RCC 7860 (cell line): ENCODE measurements at regions not wholly inside any gene's neighbourhood (a gene's known extent, or its start where the extent isn't known, plus 50 kb on each side); places are given as distances from the start of the nearest gene placed in this dataset.
A peak's percentile ranks its signal among the peaks of the same experiment; 100 is the strongest.
"Not testable (repeated sequence)": the region's sequence is repeated elsewhere in the genome, so short reads cannot be mapped to it uniquely, and the experiment has no call there.

Experiments
- DNase-seq: peaks from one replicate; pipeline ENCODE4 v3.0.0-alpha.2; 2015; ENCODE audit warnings: low spot score
- FAIRE-seq: peaks from 2 replicates; lab custom pipeline; 2012; peaks lifted over from hg19 to GRCh38; lab: Jason Lieb, UNC

DNA sequence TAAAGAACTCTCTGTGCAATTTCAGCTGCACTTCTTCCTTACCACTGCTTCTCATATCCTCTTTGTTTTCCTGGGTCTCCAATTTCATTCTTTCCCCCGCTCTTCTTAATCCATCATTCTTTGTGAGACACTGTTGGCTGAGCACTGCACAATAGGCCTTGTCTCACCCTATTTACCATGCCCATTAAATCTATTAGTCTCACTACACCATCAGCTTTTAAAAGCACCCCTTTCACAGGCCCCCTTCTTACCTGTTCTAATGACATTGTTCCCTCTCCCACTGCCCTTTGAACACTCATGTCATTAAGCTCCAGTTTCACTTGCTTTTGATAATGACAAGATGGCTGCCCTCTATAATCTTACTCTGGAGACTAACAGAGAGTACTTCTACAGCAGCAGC, 404.1 kb upstream of the ACVR2A start:
- DNase-seq (no peak), FAIRE-seq (no peak)

DNA sequence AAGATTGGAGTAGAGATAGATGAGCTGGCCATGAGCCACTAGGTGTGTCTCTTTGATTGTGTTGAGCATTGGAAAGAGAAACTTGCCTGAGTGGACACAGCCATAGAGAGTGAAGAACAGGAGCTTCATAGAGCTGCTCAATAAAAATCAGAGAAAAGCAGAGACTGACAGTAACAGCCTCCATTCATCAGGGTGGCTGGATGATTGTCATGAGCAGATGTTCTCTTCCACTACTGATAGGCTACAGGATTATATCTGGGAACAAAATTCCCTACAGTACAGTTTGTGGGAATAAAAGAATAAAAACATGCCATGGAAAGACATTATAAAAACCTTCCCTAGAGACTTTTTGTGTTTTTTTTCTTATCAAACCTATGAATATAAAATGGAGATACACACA, 404.8 kb upstream of the ACVR2A start:
- FAIRE-seq (no peak), DNase-seq (no peak)

DNA sequence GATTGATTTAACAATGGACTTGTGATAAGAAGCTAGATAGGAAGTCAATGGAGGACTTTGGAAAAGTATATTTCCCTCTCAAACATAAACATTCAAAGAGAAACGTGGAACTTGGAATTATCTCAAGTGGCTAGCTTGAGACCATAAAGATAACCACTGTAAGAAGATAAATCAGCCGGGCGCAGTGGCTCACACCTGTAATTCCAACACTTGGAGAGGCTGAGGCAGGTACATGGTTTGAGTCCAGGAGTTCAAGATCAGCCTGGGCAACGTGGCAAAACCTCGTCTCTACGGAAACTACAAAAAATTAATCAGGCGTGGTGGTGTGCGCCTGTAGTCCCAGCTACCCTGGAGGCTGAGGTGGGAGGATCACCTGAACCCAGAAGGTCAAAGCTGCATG, 405.9 kb upstream of the ACVR2A start:
- FAIRE-seq (no peak), DNase-seq (no peak)

DNA sequence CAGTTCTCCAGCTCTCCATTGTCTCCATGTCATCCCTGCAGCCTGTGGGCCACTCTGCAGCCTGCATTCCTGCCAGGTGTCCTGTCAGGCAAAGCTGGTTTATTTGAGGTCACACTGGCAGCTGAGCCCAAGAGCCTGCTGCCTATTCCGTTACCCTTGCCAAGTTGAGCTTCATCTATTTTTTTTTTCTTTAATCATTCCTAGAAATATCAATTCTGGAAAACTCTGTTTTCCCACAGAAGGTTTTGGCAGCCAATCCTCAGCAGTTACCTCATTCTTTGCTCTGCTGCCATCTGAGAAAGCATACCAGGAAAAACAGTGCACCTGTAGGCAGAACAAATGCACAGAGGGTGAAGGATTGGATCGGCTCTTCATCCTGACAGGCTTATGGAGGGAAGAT, 411.0 kb upstream of the ACVR2A start:
- no peak for DNase-seq

DNA sequence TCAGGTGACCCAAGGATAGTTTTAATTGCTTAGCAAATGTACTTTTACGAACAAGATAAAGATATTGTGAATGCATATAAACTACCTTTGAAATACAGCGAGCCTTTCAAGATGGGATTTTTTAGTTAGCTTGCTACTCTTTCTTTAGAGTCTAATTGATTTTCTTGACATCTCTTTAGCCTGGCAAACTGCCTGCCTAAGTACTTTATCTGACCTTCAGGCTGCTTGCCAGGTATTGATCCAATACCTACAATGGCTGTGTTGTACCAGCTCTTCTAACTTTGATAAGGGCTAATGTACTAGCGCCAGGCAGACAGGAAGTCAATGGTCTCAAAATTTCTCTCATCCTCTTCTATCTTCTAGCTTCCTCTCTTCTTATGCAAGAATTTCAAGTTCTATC, 414.4 kb upstream of the ACVR2A start:
- FAIRE-seq (no peak), DNase-seq (no peak)

More for the DNA sequence above, 411.0 kb upstream of the ACVR2A start:
- no peak for FAIRE-seq

DNA sequence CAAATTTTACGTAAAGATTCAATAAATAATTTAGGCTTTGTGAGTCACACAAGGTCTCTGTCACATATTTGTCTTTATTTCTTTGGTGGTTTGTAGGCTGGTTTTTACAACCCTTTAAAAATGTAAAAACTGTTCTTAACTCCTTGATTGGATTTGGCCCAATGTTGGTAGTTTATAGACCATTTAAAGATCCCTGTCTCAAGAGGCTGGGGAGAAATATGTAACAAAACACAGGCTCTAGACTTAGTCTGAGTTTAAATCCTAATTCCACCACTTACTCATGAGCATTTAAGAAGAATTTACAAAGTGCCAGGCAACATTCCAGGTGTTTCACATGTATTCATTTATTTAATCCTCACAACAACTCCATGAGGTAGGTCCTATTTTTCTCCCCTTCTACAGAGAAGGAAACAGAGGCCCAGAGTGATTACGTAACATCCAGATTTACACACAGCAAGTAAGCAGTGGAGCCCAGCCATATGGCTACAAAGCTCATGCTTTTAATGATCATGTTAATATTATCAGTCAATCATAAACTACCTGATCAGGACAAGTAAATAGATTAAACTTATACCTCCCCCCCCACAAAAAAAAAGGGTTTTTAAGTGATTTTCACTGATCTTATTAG, 416.6 kb upstream of the ACVR2A start:
- no peak for DNase-seq
- FAIRE-seq = no peak

DNA sequence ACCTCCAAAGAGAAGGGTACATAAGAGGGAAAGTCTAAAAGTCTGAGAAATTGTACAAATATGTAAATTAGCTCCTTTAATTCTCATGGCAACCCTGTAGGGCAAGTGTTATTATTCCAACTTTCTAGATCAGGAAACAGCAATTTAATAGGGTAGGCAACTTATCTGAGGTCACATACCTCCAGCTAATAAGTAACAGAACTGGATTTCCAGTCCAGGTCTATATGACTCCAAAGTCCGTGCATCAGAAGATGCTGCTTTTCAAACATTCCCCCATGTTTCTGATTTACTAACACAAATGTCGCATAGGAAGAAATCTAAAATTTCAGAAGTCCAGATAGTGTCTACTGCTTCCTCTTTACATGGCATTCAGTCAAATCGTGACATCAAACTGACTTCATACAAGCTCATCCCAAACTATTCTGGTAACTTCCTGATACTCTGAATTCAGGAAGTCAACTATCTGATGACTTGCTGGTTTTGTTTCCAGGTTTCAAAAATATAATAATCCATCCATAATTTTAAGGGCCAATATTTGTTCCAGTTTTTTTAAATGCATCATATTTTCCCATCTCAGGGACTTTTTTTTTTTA, 419.3 kb upstream of the ACVR2A start:
- DNase-seq = no peak
- FAIRE-seq = no peak

DNA sequence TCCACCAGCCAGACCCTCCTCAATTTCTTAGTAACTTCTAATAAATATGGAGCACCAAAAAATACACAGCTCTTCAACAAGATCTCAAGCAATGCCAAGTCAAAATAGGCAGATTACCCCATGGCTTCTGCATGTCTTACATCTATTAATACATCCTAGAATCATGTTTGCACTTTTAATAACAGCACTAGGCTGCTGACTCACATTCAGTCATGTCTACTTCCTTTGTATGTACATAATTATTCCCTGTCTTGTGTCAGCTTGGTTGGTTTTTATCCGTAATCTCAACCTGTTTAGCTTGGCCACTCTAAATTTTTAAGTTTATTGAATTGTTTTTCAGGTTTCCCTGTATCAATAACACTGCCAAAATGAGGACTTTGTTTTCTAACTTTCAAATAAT, 420.1 kb upstream of the ACVR2A start:
- no peak for FAIRE-seq
- DNase-seq = no peak

DNA sequence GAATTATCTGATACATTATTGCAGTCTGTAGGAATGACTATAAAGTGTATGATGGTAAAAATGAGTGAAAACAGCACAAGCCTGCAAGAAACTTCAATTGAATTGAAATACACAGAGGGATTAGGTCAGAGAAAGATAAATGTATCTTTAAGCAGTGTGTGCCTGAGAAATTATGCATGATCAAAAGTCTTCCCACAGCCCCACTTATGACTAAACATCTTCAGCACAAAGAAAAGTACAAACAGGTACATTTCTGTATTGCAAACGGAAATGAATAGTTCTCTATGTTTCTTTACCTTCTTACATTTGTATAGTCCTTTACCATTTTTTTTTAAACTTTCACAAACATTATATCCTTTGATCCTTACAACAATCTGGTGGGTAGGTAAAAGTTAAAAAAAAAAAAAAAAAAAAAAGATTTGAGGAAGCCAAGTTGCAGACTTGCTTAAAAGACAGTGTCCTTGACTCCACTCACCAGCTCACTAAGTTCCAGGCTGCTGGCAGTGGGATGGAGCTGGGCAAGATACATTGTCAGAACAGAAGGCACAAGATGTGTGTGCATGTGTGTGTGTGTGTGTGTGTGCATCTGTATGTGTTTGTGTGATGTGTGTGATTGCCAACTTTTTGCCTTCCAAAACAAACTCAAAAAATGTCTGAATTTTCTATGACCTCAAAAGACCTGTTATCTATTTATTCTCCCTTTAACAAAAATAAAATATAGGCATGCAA, 423.7 kb upstream of the ACVR2A start:
- no peak for DNase-seq
- FAIRE-seq = no peak

DNA sequence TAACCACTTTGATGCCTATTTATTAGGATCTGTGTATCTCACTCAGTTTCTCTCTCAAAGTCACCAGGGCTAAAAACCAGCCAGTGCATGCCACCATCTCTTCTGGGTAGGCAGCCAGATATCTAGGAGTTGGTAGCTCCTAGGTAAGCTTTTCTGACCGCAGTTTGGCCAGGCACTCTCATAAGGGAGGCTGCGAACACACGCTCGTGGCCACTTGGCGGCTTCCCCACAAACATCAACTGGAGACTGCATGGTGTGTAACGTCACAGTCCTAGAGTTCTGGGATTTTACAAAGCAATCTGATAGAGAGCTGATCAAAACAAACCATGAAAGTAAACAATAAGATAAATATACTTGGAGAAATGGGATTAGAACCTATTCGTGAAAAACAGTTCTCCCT, 424.3 kb upstream of the ACVR2A start:
- FAIRE-seq = no peak
- DNase-seq = no peak

DNA sequence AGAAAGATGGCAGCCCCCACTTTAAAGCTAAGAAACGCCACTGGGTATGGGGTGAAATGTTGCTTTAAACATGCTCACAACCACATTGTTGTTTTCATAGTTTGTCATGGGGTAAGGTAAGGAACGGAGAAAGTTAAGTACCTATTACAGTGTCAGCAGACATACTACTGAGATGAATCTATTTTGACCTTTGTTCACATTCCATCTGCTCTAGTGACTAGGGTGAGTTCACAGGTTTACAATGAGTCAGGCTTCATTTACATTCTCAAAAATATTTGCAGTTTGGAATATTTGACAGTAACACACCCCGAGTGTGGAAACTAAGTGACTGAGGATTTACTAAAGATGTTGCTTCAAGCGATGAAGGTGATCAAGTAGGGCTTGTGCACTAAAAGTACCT, 428.7 kb upstream of the ACVR2A start:
- peak; percentile 20 for DNase-seq
- no peak for FAIRE-seq

DNA sequence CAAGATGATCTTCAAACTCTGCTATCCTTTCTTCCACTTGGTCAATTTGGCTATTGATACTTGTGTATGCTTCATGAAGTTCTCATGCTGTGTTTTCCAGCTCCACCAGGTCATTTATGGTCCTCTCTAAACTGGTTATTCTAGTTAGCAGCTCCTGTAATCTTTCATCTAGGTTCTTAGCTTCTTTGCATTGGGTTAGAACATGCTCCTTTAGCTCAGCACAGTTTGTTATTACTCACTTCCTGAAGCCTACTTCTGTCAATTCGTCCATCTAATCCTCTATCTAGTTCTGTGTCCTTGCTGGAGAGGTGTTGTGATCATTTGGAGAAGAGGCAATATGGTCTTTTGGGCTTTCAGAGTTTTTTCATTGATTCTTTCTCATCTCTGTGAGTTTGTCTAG, 430.2 kb upstream of the ACVR2A start:
- FAIRE-seq, DNase-seq: not testable (repeated sequence)

DNA sequence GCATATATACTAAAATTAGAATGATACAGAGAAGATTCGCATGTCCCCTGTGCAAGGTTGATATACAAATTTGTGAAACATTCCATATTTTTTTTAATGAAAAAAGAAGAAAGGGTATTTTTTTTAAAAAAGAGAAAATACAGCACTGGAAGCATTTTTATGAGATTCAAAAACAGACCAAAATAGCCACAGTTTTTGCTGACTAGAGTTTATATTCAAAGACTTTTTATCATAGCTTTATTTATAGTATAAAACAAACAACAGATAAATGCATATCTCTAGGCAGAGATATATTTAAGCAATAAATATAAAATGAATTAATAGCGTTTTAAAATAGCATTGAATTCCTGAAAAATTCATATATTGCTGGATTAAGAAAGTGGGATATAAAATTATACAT, 436.5 kb upstream of the ACVR2A start:
- no peak for DNase-seq
- FAIRE-seq = no peak

DNA sequence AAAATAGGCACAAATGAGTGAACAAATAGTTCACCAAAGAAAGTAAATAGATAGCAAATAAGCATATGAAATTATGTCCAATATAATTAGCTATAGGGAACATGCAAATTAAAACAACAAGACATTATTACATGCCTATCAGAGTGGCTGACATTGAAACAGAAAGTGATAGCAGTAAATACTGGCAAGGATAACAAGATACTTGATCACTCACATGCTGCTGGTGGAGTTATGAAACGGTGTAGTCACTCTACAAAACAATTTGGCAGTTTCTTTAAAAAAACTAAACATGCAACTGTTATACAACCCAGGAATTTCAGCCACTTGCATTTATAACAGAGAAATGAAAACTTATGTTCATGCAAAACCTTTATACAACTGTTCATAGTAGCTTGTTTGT, 439.2 kb upstream of the ACVR2A start:
- FAIRE-seq = no peak
- DNase-seq = no peak

DNA sequence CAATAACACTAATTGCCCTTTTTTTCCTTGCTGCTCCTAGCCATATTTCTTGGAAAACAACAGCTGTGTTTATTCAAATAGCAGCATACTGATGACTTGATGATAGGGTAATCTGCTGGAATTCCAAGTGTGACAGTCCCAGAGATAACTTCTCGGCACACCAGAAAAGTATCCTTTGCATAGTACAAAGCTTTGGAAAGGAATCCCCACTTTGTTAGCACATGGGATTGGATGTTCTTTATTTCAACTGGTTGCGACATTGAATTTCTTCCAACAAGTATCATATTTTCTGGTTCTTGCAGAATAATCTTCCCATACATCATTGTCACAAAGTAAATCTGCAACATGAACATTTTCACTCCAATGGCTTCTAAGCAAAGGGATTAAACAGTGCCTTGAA, 445.8 kb upstream of the ACVR2A start:
- FAIRE-seq (no peak), DNase-seq (no peak)

DNA sequence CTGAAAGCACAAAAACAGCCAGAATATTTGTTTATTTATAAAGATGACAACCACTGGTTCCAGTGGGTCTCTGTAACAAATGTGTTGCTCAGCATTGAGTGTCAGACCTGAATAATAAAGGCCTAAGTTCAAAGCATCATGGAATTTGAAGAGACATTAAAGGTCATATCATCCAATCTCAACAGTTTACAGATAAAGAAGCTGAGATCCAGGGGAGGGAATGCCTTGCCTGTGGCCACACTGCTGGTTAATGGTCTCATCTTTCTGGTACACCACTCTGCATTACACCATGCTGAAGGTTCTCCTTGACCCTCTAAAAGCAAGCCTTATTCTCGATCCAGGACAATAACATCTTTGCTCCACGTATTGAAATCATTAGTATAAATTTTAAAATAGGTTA, 446.5 kb upstream of the ACVR2A start:
- DNase-seq (no peak), FAIRE-seq (no peak)

DNA sequence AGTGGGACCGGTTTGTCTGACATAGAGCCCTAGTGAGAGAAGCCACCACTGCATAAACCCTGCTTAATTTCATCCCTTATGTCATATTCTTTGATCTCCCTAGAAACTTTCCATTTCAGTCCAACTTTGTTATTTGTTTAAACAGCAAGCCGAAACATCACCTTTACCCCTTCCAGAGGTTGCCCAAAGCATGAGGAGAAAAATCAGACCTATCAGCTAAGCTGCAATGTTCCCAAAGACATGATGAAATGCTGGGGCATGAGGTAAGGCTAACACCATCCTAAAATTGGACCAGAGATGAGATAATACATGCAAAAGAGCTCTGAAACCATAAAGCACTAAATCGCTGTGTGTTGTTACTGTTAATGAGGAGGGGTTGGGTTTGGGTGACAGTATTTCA, 447.9 kb upstream of the ACVR2A start:
- FAIRE-seq (no peak), DNase-seq (no peak)

DNA sequence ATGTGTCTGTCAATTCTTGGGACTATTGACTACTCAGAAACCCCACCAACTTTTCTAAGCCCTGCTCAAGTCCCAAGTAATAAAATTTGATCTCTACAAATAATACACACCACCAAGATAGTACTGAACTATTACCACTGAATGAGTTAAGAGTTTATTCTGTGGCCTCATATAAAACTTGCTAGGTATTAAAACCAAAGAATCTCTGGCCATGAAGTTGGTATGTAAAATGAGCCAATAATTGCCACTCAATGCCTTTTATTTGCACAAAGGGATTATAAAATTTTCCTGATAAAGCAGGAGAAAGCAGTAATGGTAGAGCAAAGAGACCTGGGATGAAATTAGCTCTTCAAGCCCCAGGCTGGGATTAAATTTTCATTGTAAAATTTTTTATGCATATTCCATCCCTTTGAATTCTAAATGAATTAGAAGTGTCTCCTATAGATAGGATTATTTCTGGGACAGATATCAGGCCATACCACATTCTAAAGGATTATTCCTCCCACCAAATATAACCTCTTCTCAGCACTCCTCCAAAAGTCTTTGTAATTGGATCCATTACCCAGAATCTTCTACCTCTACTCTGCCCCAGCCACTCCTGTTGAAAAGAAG, 450.5 kb upstream of the ACVR2A start:
- DNase-seq (no peak), FAIRE-seq (no peak)

DNA sequence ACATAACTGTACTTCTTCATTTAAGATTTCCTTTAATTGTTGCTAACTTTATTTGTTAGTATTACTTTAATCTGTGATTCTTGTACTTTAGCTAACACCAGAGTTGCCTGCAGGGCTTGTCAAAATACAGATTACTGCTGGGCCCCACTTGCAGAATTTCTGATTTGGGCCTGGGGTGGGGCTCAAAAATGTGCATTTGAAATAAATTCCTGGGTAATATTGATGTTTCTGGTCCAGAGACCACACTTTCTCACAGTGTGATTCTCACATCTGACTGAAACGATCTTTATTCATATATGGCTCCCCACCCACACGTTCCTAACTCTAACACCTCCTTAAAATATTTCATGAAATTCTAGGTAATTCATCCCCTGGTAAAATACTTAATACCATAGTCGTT, 452.6 kb upstream of the ACVR2A start:
- no peak for FAIRE-seq
- DNase-seq = no peak

DNA sequence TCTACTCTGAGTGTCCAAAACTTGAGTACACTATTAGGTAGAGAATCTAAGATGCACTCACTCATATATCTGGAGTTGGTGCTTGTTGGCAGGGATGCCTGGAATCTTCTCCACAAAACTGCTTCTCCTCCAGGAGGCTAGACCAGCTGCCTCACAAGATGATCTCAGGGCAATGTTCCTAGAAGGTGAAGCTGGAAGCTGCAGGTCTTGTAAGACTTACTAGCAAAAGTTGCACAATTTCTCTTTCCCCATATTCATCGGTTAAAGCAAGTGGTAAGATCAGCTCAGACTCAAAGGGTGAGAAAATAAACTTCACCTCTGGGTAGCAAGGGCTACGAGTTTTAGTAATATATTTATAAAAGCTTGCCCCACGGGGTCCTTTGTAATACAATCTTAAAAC, 454.4 kb upstream of the ACVR2A start:
- no peak for DNase-seq
- FAIRE-seq = no peak

DNA sequence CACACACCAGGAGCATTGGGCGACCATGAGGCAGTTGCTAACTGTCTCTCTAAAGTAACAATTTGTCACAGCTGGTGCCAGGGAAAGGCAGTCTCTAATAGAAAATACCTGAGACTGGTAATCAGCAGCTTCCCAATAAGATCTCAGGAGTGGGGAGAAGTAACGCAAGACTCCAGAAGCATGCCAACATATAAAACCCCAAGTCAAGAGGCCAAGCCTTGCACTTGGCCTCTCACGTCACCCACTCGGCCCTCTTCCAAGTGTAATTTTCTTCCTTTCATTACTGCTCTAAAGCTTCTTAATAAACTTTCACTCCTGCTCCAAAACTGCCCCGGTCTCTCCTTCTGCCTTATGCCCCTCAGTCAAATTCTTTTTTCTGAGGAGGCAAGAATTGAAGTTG, 455.6 kb upstream of the ACVR2A start:
- FAIRE-seq = no peak
- no peak for DNase-seq

DNA sequence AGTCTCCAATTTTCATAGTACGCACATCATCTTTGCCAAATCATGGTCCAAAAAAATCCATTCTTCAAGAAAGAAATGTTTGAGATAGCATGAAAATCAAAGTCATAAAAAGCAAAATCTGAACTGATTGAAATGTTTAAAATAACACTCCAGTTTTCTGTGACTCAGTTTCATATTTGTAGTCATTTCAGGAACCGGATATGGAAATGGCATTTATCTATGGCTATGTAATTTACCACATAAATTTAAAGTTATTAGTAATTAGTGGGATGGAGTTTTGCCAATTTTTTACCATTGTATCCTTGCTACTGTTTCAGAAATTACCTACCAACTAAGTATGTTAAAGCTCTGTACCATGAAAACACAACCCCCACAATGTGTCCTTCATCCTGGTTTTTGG, 456.6 kb upstream of the ACVR2A start:
- DNase-seq (no peak), FAIRE-seq (no peak)
